ENCODE measurements at regions not wholly inside any gene's neighbourhood (a gene's known extent, or its start where the extent isn't known, plus 50 kb on each side); places are given as distances from the start of the nearest gene placed in this dataset.

DNA sequence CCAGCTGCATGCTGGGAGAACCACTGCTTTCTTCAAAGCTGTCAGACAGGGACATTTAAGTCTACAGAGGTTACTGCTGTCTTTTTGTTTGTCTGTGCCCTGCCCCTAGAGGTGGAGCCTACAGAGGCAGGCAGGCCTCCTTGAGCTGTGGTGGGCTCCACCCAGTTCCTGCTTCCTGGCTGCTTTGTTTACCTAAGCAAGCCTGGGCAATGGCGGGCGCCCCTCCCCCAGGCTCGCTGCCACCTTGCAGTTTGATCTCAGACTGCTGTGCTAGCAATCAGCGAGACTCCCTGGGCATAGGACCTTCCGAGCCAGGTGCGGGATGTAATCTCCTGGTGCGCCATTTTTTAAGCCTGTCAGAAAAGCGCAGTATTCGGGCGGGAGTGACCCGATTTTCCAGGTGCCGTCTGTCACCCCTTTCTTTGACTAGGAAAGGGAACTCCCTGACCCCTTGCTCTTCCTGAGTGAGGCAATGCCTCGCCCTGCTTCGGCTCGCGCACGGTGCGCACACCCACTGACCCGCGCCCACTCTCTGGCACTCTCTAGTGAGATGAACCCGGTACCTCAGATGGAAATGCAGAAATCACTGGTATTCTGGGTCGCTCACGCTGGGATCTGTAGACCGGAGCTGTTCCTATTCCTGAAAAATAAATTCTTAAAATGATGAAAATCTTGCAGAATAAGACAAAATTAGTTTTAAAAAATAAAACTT, 1022.9 kb downstream of the RAPGEF2 start:
- peak in 1 of 2 donors; percentile 20 for DNase-seq

- DNase-seq: no peak
Measured at GRCh38 chr4:160127211-160127610, 1024.3 kb downstream of the RAPGEF2 start.

- DNase-seq: no peak
Measured at GRCh38 chr4:160129439-160129838, 1026.6 kb downstream of the RAPGEF2 start.

DNA sequence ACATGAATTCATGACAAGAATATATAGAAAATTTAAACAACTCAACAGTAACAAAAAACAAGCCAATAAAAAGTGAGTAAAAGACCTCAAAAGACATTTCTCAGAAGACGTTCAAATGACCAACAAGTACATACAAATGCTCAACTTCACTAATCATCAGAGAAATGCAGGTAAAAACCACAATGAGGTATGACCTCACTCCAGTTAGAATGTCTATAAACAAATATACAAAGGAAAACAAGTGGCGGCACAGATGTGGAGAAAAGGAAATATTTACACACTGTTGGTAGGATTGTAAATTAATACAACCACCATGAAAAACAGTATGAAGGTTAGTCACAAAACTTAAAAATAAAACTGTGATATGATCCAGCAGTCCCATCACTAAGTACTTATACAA, 1033.1 kb downstream of the RAPGEF2 start:
- DNase-seq: no peak

DNA sequence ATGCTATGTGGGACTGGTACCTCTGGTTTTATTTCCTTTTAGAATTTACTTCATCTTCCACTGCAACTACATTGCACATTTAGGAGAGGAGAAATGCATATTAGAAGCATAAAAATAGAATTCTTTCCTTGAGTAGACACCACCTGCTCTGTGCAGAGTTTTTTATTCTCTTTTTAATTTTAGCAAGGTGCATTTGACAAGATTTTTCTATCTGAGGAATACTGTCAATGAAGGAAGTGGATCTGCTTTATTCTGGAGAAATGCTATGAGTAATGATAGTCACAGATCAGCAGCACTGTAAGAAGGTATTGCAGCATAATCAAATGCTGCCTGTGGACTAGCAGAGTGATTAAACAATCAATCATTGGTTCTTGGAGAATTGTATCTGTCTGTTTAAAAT, 1038.3 kb downstream of the RAPGEF2 start:
- DNase-seq: no peak

GRCh38 chr4:160142579-160142978, 1039.7 kb downstream of the RAPGEF2 start:
- DNase-seq: no peak

- no peak for DNase-seq
Measured at GRCh38 chr4:160143574-160143973, 1040.7 kb downstream of the RAPGEF2 start.

- DNase-seq: no peak
Measured at GRCh38 chr4:160159457-160159856, 1056.6 kb downstream of the RAPGEF2 start.

GRCh38 chr4:160161026-160161425, 1058.1 kb downstream of the RAPGEF2 start:
- DNase-seq: no peak

DNA sequence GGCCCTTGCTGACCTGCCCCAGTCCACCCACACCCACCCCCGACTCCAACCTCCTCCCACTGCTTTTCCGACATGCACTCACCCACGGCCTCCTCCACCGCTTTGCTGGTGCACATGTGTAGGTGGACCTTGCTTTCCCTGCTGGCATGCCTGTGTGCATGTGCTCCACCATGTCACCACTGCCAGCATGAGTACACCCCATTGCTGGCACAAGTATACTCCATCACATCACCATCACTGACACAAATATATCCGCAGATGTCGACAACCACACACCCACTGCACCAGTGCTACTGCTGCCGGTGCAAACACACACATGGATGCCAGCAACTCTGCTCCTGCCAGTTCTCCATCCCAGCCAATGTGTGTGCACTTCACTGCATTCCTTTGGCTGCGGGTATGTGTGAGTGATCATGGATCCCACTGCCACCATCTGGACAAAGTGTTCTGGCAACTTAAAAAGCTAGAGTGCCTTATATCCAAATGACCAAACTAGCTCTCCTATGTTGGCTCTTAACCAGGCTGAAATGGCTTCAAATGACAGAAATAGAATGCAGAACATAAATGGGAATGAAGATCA, 1072.3 kb downstream of the RAPGEF2 start:
- DNase-seq: no peak

- DNase-seq: no peak
Measured at GRCh38 chr4:160180211-160180610, 1077.3 kb downstream of the RAPGEF2 start.

GRCh38 chr4:160182727-160183126, 1079.8 kb downstream of the RAPGEF2 start:
- DNase-seq: no peak

DNA sequence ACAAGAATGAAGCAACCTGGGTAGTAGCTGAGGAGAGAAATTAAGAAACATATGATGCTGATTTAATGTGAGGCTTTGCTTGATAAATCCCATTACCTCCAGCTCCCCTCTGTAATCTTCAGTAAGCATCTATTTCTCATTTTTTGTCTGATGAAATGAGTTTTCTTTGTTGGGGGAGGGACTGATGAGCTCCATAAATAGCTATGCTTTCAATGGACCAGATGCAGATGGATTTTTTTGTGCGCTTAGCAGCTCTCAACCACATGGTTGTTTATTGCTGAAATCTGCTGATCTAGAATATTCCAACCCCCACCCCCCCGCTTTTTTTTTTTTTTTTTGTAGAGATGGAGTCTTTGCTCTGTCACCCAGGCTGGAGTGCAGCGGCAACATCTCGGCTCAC, 1082.0 kb downstream of the RAPGEF2 start:
- DNase-seq: no peak

- DNase-seq: no peak
Measured at GRCh38 chr4:160193787-160194186, 1090.9 kb downstream of the RAPGEF2 start.

GRCh38 chr4:160194716-160195115, 1091.8 kb downstream of the RAPGEF2 start:
- no peak for DNase-seq

- no peak for DNase-seq
Measured at GRCh38 chr4:160202802-160203201, 1099.9 kb downstream of the RAPGEF2 start.

DNA sequence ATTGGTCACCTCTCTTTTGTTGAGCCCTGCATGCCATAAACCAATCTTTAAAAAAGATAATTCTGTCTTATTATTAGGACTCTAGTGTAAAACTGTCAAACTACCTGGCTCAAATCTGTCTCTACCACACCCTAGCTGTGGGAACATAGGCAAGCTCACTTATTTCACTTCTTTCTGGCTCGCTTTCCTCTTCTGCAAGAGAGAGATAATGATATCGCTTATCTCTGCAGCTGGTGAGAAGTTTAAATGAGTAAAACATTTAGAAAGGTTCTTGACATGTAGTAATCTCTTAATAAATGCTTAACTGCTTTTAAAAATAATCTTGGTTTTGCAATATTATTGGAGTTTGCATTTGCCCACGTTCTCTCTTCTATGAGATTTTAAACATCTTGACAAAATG, 1109.2 kb downstream of the RAPGEF2 start:
- no peak for DNase-seq

DNA sequence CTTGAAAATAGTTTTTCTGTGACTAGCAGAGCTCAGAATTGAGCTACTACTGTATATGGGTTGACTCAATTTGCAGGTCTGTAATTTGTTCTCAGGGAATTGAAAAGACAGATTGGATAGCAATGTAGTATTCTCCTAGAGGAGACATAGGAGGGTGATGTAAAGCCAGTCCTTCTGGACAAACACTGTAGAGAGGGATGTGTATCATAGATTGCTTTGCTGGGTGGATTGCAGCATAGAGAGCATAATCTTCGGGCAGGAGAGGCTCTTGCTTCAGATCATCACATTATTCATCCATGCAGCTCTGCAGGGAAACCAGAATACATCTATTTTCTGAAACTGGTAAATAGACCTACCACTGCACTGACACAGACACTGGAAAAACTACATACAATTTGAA, 1110.5 kb downstream of the RAPGEF2 start:
- no peak for DNase-seq

GRCh38 chr4:160217352-160217751, 1114.5 kb downstream of the RAPGEF2 start:
- DNase-seq: no peak

- DNase-seq: no peak
Measured at GRCh38 chr4:160224049-160224448, 1121.2 kb downstream of the RAPGEF2 start.

DNA sequence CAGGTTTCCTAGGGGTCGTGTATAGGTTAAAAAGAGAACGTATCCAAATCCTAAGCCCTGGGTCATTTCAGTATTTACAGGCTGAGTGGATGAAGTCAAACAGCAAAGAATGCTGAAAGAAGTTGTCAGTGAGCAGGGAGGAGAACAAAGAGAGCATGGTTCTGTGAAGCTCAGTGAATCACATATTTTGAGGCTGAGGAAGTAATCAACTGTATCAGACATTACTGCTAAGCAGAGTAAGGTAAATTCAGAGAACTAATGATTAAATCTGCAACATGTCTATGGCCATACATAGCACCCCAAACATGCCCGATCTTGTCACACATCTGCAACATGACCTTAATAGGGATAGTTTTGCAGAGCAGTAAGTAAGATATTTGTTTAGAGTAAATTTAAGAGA, 1130.3 kb downstream of the RAPGEF2 start:
- DNase-seq: no peak

DNA sequence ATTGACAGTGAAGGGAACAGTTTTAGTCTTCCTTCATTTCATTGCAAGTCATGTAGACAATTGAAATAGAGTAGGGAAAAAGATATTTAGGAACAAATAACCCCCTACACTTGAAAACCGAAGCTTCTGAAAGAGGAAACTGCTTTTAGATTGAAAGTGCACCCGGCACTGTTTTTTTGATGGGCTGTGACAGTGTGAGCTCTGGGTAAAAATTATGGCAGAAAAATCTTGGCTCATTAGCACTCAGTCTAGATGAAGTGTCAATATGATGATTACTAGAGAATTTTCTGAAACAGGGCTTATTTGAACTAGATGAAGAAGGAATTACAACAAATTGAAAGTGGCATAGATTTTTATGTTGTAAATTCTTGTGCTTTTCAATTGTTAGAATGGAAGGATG, 1132.4 kb downstream of the RAPGEF2 start:
- DNase-seq: no peak

GRCh38 chr4:160235771-160236170, 1132.9 kb downstream of the RAPGEF2 start:
- no peak for DNase-seq

GRCh38 chr4:160238790-160239189, 1135.9 kb downstream of the RAPGEF2 start:
- no peak for DNase-seq

DNA sequence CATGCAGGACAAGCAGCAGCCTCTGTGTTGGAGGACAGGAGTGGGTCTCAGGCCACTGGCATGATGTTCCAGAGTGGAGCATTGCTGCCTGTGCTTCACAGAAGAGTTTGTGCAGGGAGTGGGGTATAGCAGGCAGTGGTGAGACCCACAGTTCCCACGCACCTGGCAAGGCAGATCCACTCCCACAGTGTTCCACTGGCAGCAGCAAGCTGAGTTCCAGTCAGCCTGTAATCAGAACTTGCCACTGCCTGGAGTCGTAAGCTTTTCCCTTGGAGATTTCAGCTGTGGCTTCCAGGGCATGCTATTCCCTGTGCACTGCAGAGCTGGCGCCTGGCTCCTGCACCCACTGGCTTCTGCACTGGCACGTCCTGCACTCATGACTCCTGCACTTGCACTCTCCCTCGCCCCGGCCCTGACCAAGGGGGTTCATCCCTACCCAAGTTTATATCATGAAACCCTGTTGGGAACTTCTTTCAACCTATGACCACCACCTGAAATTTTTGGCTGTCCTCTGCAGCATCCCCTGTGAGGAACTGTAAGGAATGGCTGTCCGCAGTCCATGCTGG, 1144.3 kb downstream of the RAPGEF2 start:
- DNase-seq: no peak
